NCI-H1436 treated with DMSO at 0.1 percent for 48 hours (cell line): ENCODE measurements at regions not wholly inside any gene's neighbourhood (a gene's known extent, or its start where the extent isn't known, plus 50 kb on each side); places are given as distances from the start of the nearest gene placed in this dataset.

Experiments
- DNase-seq: peaks from one replicate; lab custom pipeline; 2025; lab: John Stamatoyannopoulos, UW

GRCh38 chr3:74564560-74564959, 49.9 kb downstream of the CNTN3 start:
- DNase-seq: no peak

- DNase-seq: no peak
These were observed 51.7 kb downstream of the CNTN3 start for GRCh38 chr3:74562558-74563269.

- DNase-seq: no peak
These were observed 52.6 kb downstream of the CNTN3 start for GRCh38 chr3:74561881-74562280.

DNA sequence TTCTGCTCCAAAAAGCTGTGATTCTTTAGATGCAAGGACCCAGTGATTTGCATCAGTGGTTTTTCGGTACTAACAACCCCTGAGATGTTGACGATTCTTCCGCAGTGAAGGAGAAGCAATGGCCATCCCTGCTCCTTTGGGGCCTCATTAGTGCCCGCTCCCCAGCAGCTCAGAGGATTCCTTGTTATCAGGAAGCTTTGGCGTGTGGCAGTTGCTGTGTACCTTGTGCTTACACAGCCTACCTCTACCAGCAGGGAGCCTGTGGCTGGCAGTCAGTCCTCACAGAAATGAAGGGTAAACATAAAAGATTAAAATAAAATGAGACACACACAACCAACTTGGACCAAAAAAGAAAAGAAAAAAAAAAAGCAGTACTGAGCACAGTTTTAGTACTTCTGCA, 55.2 kb downstream of the CNTN3 start:
- DNase-seq: no peak

DNA sequence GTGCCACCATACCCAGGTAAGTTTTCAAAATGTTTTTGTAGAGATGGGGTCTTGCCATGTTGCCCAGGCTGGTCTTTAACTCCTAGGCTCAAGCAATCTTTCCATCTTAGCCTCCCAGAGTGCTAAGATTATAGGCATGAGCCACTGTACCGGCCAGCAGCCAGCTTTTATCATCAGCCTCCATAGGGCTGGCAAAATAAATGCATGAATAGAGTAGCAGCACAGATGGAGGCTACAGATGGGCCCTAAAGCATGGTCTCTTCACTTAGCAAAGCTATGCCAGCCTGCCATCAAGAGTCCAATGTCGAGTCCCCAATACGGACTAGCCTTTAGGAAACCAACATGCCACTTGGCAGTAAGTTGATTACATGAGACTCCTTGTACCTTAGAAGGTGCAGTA, 63.8 kb downstream of the CNTN3 start:
- no peak for DNase-seq

DNA sequence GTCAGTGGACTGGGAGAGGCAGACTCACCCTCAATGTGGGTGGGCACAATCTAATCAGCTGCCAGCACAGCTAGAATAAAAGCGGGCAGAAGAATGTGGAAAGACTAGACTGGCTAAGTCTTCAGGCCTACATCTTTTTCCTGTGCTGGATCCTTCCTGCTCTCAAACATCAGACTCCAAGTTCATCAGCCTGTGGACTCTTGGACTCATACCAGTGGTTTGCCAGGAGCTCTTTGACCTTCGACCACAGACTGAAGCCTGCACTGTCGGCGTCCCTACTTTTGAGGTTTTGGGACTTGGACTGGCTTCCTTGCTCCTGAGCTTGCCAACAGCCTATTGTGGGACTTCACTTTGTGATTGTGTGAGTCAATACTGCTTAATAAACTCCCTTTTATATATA, 68.0 kb downstream of the CNTN3 start:
- DNase-seq: no peak

DNA sequence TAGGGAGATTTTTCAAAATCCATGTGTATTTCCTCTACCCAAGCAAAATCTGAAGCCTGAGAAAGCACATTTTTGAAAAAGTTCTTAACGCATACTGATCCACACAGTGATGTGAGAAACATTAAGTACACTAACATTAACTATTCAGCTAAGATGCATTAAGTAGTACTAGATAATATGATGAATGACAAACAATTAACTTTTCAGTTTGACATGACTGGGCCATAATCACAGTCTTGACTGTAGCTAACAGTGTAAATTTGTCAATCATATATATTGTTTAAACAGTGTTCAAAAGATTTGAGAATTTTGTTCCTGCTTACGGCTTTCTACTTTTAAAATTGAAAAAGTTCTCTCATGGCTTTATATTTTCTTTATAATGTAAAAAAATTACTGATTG, 72.0 kb downstream of the CNTN3 start:
- DNase-seq: no peak

DNA sequence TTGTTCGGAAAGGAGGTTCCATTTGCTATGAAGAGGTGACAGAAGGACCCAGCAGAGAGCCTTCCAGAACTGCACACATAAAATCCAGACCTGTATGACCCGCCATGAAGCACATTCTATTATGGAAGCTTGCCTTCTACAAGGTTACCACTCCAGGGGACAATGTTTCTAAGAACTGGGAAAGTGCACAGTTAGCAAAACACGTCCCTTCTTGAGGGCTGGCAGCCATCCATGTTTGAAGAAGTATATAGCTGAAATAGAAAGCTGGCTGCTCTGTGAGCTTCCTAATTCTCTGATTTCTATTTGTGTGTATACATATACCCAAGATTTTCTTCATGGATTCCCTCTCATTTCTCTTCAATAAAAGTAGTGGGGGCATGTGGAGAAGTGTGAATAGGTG, 74.6 kb downstream of the CNTN3 start:
- no peak for DNase-seq

DNA sequence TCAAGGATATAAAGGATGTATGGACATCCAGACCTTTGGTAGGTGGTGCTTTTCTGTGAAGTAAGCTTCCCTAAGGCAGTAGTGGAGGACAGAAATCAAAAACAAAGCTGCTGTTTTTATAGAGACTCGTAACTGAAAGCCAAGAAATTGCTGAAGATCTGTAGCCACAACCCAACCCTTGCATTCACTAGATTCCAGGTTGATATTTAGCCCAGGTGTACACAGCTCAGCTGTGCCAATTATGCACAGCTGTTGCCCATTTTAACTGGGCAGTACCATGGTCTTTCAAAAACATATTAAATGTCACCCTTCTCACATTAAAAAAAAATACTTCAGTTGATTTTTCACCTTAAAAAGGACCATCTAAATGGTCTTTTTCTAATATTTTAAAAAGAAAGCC, 75.8 kb downstream of the CNTN3 start:
- DNase-seq: no peak

DNA sequence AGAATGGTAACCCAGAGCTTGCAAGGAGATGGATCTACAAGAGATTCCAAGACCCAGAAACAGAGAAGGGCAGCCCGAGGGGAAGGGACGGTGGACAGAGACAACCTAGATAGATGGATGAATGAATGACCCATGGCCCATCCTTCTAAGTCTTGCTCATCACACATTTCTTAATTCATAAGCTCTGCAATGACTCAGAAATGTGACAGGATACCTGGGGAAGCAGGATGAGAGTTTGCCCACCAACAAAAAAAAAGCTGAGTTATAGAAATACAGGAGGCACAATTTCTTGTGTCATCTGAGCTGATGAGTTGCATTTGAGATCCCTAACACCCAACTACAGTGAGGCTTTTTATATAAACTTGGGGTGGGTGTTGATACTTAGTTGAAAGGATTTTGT, 76.6 kb downstream of the CNTN3 start:
- no peak for DNase-seq

GRCh38 chr3:74537164-74537563, 77.3 kb downstream of the CNTN3 start:
- DNase-seq: no peak

GRCh38 chr3:74535281-74535680, 79.2 kb downstream of the CNTN3 start:
- DNase-seq: no peak

DNA sequence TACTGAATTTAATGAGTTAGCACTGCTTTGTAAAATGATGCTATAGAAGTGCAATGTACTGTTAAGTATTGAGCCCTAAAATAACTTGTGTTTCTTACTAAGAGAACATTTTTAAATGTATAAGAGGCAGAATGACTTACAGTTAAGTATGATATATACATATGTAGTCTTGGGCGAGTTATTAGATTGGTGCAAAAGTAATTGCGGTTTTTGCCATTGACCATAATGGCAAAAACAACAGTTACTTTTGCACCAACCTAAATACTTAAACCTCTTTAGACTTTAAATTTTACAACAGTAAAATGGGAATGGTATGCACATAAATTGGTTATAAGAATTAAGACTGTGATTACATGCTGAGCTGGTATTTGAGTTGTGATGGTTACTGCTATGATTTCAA, 79.8 kb downstream of the CNTN3 start:
- no peak for DNase-seq

DNA sequence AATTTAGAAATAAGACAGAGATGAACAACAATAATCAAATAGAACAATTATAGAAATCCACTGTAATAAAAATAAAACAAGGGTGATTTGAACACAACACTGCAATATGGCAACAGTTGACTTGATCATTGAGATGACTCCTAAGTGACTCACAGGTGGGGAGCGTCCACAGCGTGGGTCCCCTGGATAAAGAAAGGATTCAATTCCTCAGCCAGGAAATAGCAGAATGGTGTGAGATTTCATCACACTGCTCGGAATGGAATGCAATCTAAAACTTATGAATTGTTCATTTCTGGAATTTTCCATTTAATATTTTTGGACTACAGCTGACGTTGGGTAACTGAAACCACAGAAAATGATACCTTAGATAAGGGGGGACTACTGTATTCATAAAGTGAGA, 82.0 kb downstream of the CNTN3 start:
- DNase-seq: no peak

DNA sequence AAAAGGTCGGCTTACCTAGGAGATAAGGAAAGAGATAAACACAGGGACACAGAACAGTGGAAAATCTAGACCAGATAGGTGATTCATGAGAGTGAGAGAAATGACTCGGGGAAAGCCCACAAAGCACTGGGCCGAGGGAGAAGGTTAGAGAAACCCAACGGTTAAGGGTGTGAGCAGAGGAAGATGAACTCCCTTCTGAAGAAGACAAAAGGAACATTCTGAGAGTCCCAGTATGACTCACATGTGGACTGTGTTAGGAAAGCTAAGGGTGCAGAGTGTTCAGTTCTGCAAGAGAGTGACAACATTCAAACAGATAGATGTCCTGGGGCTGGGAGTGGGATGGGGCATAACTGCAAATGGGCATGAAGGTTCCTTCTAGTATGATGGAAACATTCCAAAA, 83.0 kb downstream of the CNTN3 start:
- no peak for DNase-seq

GRCh38 chr3:74529145-74529544, 85.3 kb downstream of the CNTN3 start:
- DNase-seq: no peak

GRCh38 chr3:74527566-74527965, 86.9 kb downstream of the CNTN3 start:
- DNase-seq: no peak

GRCh38 chr3:74523811-74524210, 90.6 kb downstream of the CNTN3 start:
- no peak for DNase-seq

DNA sequence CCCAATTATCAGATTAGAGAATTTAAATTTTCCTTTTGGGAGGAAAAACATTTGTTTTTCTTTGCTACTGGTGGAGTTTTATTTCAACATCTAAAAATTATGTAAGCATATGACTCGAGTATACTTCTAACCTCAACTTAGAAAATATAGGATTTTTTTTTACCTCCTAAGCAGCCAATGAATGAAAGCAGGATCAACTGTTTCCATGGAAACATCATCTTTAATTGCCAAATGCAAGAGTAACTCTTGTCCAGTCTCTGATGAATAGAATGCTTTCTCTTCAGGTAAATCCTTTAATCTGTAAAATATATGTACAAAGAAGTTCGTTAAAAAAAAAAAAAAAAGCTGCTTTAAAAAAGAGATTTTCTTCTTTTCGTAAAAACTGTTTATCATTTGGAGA, 93.6 kb downstream of the CNTN3 start:
- DNase-seq: no peak

GRCh38 chr3:74518610-74519009, 95.8 kb downstream of the CNTN3 start:
- no peak for DNase-seq

DNA sequence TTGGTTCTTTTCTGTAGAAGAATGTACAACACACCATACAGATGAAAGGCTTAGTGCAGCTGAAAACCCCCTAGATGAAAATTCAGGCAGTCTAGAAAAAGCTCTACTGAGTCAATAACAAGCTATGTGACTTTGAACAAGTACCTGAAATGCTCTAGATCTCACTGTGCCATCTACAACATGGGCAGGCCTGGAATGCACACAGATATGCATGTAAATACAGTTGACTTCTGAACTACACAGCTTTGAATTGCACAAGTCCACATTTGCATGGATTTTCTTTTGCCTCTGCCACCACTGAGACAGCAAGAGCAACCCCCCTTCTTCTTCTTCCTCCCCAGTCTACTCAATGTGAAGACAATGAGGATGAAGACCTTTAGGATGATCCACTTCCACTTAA, 98.4 kb downstream of the CNTN3 start:
- DNase-seq: no peak

DNA sequence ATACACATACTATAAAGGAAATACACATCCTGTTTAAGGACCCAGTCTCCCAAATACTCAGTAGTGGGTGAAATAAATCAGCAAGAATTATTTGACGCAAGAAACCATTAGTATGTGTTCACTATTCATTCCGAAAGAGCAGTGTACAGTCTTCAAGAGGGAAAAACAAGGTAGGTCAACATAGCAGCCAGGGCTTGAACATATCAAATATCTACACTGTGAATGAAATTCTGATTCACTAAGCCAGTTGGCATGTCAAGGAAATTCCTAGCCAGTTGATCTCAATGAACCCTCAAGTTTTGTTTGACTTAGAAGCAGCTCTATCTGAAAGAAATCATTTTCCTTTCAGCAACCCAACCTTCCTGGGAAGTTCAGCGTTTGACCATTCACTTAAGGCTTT, 99.0 kb downstream of the CNTN3 start:
- no peak for DNase-seq

GRCh38 chr3:74511078-74511477, 103.4 kb downstream of the CNTN3 start:
- no peak for DNase-seq

DNA sequence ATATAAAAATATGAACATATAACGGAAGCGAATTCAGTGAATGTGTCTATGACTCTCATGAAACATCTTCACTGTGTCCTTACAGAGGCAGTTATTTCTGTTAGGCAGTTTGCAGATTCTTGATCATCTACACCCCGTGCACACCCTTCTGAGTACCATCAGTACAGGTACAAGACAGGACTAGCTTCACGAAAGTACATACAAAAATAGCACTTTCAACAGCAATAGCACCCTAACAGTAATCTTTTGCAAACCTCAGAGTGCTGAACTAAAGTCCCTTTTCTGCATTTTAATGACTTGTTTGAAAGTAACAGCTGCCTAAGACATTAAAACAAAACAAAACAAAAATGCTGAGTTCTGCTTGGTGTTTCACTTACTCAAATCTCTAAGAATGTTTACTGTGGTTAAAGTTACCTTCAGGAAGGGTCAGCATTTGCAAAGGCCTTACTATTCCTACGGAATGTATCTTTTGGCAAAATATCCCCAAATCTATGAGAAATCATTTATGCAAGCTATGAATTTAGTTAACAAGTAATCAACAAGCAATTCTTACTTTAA, 104.1 kb downstream of the CNTN3 start:
- no peak for DNase-seq
